Nucleus accumbens (tissue), 56 donors: ENCODE measurements at regions not wholly inside any gene's neighbourhood (a gene's known extent, or its start where the extent isn't known, plus 50 kb on each side); places are given as distances from the start of the nearest gene placed in this dataset.
A peak's percentile ranks its signal among the peaks of the same experiment; 100 is the strongest.
"Not testable (repeated sequence)": the region's sequence is repeated elsewhere in the genome, so short reads cannot be mapped to it uniquely, and the experiment has no call there.

Source experiments
- DNase-seq, 56 donors: peaks; one replicate each; lab custom pipeline; 2025; lab: John Stamatoyannopoulos, UW

DNA sequence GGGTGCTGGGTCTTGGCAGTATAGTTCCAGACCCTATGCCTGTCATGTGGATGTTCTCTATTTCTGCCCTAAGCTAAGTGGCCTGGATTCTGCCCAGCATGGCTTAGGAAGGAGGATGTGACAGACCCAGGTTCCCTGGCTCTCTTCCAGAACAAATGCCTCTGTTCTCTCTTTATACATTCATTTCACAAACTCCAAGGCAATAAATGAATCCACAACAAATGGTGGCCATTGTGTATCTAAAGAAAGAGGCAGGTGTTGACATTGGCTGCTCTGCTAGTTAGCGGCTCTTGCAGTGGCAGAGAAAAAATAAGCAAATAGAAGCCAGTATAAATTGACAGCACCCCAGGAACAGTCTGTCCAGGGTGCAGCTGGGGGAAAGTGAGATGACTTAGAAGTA lies 298.6 kb downstream of the SUCLG1 start:
- DNase-seq = no peak

DNA sequence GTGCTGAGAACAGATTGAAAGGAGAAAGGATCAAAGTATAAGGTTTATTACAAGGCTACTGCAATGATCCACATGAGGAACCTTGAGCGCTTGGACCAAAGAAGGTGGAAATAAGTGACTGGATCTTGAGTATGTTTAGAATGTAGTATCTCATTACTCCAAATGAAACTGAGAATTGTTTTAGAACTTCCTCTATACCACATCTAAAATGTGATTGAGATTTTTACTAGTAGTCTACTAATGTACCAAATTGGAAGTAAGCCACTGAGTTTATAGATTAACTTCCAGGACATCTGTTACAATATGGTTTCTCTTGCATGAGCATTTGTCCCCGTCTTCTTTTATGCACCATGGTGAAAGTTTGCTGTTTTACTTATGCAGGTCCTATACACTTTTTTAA lies 300.5 kb downstream of the SUCLG1 start:
- DNase-seq = no peak

DNA sequence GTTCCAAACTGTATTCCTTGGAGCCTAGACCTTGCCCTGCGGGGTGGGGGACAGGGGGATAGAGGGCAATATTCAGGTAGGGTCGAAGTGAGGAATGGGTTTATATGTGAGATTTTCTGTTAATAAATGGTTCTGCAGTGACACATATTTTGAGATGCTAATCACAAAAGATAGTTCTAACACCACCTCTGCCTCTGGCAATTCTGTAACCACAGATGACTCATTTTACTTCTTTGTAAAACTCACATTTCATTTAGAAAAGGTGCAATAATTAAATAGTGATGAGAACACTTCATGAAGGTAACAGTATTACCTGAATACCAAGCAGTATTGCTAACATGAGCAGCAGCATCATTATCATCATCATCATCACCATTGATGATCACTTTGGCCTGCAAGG lies 306.6 kb downstream of the SUCLG1 start:
- no peak for DNase-seq

DNA sequence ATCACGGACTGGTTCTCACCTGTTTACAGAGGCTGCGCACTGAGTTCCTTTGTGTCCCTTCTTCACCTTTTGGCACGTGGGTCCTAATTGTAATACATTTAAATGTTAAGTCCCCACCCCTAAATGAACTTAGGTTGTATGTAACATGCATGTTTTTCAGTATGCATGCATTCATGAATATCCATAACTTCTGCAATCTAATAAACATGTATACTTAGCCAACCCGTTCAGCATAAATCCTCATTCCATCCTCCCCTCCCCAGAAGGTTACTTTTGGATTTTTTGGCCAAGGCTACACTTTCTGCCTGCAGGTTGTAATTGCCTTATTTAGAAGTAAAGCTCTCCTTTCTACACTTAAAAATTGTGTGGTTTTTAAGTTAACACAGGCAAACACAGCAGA lies 314.7 kb downstream of the SUCLG1 start:
- no peak for DNase-seq

DNA sequence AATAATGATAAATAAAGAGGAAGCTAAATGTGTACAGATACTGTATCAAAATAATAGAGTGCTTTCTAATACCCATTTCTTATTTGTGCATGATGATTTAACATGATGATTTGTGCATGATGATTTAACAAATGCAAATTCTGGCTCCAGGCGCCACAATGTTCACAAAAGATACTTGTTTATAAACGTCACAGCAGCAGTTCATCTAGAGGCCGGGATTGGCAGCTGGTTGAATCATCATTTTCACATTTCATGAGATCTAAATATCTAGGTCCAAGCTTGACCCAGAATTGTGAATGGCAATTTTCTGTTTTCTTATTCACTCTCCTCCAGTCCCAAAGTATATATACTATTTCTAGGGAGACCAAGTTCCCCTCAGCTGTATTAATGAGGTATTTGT lies 322.0 kb downstream of the SUCLG1 start:
- DNase-seq = peak in 2 of 56 donors; percentile 1 to 51

DNA sequence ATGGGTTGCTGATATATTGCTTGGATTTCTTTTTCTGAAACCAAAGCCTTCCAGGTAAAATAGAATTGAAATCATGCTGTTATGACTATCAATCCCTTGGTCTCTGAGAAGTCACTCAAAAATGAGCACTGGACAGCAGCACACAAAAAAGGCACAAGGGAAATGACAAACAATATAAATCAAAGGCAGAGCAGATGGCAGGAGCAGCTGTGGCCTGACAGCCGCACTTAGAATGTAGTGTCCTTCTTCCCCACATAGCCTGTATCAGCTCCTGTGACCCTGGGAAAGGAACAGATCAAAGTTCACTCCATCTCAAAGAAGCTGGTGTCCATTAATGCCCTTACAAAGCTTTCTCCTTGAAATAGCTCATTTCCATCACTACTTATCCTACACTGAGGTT lies 326.7 kb downstream of the SUCLG1 start:
- DNase-seq = no peak

DNA sequence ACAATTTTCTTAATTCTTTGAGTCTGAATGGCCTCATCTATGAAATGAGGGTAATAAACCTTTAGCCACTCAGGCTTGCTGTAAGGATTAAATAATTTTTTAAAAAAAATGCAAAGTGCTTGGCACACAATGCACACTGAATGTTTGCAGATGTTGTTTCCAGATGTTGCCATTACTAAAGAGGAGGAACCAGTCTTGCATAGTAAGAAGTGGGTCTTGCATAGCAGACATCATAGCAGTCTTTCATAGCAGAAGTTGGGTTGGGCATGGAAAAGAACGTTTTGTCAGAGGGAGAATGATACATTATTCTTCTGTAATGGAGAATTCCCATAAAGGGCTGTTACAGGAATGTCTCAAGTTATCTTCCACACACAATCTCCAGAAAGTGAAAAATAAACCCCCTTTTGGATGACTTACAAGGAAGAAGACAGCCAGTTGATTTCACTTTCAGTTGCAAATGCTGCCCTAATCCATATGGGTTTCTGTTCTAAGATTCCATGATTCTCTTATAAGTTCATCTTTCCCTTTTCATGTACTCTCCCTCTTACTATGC lies 327.7 kb downstream of the SUCLG1 start:
- no peak for DNase-seq

DNA sequence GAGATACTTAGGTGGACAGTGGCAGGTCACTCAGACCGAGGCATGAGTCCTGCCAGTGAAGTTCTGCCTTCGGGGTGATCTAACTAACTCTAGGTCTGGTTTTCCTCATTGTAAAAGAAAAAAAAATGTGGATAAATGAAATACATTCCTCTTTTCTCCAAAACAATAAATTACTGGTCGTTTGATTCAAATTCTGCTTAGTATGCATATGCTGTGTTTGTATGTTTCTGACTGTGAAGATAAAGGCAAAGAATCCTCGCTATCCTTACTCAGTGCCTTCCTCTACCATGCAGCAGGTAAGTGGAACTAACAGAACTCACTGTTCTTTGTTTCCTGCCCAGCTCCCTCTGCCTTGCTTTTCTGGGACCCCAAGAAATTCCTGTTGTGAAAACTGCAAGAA lies 330.1 kb downstream of the SUCLG1 start:
- no peak for DNase-seq

DNA sequence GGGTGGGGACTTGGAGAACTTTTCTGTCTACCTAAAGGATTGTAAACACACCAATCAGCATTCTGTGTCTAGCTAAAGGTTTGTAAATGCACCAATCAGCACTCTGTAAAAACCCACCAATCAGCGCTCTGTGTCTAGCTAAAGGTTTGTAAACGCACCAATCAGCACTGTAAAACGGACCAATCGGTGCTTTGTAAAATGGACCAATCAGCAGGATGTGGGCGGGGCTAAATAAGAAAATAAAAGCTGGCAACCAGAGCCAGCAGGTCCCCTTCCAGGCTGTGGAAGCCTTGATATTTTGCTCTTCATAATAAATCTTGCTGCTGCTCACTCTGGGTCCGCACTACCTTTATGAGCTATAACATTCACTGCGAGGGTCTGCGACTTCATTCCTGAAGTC lies 331.3 kb downstream of the SUCLG1 start:
- DNase-seq = not testable (repeated sequence)

DNA sequence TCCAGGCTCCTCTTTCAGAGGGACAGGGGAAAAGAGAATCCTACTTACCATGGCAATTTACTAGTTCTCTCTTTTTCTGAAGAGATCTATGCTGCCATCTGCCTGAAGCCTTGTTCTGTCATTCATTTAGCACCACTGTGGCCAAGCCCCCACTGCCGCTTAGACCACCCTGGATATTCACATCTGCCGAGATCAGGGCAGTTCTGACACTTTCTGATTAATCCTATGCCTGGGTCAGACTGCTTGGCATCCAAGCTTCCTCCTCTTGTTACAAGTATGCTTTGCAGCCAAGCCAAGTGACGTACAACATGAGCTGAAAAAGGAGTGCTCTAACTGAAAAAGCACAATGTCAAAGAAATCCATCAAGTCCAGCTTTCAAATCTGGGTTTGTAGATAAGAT lies 332.6 kb downstream of the SUCLG1 start:
- DNase-seq = no peak

DNA sequence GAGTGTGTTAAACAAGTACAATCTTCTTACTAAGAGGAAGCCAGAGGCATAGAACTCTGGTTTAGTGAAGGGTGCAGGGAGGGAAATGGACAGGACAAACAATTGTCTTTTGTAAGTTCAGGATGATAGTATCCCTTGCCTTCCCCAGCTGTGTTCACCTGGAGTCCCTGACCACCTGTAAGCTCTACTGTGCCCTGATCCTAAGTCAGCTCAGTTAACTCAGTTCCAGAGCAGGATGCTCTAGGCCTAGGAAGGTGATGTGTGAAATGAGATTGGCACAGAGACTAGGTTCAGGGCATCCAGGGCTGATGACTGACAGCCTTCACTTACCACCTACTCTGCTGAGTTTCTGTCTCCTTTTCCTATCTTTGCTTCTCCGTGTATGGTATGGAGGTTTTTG lies 333.0 kb downstream of the SUCLG1 start:
- no peak for DNase-seq

DNA sequence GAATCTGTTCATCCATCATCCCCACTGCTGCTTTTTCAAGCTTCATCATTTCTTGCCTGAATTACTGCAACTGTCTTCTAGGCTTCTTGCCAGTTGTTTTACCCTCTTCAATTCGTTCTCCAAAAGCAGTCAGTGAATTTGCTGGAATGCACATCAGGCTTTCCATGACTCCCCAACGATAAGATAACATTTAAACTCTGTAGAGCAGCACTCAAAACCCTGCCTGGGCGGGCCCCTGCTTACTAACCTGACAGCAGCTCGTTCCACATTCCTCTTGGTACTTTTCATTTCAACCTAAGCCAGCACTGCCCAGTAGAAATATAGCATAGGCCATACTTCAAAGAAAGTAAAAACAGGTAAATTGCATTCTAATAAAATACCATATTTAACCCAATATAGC lies 342.9 kb downstream of the SUCLG1 start:
- no peak for DNase-seq

DNA sequence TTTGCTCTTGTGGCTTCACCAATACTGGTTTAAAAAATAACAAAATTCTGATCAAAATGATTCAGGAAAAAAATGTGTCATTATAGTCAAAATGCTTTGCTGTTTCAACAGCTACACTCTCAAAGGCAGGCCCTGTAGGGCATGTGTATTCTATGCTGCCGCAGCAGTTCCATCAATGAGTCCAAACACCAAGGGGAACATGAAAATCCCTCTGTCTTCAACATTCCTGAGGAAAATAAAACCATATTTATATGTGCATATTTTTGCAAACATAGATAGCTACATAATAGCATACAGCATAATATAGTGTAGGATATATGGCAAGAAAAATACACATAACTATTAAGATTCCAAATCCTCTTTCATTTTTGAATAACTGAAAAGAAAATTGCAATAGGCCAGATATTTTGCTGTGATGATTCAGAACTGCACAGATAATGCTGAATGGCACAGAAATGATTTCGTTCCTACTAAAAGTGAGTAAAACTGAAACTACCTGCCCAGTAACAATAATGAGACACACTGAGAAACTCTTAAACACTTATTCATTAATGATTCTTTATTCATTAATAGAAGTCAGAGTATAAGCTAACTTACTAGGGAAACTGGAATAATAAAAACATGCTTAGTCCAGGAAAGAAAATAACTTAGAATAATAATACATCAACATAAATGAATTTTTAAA lies 343.8 kb downstream of the SUCLG1 start:
- no peak for DNase-seq

DNA sequence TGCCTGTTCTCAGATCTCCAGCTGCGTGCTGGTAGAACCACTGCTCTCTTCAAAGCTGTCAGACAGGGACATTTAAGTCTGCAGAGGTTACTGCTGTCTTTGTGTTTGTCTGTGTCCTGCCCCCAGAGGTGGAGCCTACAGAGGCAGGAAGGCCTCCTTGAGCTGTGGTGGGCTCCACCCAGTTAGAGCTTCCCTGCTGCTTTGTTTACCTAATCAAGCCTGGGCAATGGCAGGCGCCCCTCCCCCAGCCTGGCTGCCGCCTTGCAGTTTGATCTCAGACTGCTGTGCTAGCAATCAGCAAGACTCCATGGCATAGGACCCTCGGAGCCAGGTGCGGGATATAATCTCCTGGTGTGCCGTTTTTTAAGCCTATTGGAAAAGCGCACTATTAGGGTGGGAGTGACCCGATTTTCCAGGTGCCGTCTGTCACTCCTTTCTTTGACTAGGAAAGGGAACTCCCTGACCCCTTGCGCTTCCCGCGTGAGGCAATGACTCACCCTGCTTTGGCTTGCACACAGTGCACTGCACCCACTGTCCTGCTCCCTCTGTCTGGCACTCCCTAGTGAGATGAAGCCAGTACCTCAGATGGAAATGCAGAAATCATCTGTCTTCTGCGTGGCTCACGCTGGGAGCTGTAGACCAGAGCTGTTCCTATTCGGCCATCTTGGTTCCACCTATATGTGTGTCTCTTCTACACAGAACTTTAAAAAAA lies 355.1 kb downstream of the SUCLG1 start:
- not testable (repeated sequence) for DNase-seq

DNA sequence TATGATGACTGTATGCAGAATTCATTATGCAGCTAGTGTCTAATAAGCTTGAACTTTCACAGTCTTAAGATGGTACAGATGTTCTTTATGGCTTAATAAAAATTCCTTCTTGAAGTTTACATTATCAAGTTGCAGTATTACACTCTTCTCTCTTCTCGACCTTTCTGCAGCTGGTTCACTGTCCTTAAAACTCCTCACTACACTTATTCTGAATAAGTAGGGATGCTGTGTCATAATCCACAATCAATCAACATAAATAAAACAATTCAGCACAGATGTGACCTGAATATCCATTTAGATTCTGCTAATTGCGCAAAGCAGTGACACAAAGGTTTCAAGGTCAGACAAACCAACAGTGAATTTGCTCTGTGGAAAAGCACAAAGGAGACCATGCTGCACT lies 356.8 kb downstream of the SUCLG1 start:
- no peak for DNase-seq

DNA sequence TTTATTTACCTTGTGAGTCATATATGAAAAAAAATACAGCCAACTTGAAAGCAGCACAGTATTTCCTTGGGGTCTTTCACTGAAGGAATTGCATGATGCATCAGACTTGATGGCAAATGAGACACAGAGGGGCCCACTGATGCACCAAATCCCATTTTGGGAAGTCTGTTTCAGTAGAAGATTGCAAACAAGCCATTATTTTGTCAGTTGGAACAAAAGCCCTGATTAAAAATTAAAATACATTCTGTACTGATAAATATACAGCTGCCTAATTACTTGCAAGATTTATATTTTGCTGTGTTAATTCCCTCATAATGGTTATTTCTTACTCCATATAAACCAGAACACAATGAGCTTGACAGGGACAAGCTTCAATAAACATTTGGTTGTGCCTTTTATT lies 370.4 kb downstream of the SUCLG1 start:
- no peak for DNase-seq

DNA sequence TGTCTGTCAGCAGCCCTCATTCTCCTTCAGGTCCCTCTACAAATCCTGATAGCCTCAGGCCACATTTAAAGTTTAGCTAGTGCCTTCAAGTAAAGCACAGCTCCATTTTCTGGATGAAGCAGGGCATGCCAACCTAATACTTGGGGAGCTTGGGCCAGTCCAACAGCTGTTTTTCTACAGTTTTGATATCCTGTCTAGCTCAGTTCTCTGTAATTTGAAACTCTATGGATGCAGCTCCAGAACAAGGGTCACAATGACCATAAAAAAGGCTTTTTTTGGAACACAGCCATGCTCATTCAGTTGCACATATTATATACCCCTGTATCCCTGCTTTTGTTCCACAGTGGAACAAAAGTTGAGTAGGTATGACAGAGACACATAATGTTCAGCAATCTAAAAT lies 373.5 kb downstream of the SUCLG1 start:
- no peak for DNase-seq

DNA sequence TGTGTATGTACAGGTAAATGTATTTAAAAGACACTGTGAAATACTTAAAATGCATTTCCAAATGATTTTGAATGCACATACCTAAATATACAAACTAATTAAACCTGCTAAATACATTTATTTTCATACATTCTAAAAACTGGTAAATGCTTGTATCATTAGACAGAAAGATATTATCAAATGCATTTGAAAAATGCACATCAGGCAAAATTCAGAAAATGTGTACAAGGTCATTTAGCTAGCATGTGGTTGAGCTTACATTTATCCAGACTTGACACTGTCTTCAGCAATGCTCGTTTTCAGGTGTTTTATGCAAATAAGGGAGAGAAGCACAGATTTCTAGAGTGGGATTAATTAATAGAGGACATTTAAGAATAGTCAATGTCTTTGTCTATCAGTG lies 374.2 kb downstream of the SUCLG1 start:
- no peak for DNase-seq

DNA sequence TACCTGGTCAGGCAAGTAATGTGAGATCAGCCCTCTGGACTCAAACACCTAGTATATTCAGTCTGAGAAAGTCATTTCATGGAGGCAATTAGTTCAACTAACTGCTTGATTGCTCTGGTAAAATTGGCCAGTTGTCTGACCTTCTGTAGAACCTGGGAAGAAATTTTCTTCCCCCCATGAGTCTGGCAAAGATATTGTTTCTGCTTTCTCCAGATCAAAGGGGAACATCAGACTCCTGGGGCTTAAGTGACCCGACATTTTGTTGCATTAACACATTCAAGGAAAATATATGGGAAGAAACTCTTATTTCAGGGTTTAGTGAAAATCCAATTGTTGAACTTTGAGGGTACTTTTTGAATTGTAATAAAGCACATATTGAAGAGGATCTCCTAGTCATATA lies 375.1 kb downstream of the SUCLG1 start:
- no peak for DNase-seq

DNA sequence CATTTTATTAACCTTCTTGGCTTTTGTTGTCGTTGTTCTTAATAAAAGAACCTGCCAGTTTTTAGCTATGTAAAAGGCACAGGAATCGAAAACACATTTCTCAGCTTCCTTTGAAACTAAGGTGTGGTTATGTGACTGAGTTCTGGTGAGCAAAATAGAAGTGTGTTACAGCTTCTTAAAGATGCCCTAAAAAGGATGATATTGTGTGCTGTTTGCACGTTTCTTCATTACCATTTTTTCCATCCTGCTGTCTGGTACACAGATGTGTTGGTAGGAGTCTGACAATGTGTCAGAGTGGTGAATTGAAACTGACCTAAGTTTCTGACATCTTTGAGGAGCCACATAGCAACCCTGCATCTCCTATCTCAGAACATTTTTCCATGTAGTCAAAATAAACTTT lies 380.6 kb downstream of the SUCLG1 start:
- no peak for DNase-seq

DNA sequence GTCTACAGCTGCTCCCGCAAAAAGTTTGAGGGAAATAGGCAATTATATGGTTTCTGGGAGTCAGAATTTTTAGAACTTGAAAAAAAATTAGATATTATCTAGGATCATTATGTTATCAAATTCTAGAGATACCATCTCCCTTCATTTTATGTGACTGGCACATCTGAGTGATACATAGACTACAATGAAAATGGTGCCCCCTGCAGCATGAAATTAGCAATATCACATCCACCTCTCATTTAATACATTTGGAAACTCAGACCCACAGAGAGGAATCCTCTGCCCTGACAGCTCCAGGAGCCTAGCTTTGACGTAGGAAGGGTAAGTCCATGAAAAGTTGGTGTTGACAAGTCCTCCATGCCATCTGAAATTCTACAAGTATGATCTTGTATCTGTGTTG lies 381.6 kb downstream of the SUCLG1 start:
- peak in 4 of 56 donors; percentile 1 to 9 (median 2) for DNase-seq

DNA sequence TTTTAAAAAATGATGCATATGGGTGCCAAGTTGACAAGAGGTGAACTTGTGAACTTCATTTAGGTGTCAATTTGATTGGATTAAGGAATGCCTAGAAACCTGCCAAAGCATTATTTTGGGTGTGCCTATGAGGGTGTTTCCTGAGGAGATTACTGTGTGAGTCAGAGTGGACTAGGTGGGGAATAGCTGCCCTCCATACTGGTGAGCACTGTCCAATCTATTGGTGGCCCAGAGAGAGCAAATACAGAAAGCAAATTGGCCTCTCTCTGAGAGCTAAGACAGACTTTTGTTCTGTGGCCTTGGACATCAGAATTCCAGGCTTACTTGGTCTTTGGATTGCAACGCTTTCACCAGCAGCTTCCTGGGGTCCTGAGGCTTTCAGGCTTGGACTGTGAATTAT lies 388.0 kb downstream of the SUCLG1 start:
- DNase-seq = no peak
